ENCODE measurements at regions not wholly inside any gene's neighbourhood (a gene's known extent, or its start where the extent isn't known, plus 50 kb on each side); places are given as distances from the start of the nearest gene placed in this dataset.
"Not testable (repeated sequence)": the region's sequence is repeated elsewhere in the genome, so short reads cannot be mapped to it uniquely, and the experiment has no call there.

DNA sequence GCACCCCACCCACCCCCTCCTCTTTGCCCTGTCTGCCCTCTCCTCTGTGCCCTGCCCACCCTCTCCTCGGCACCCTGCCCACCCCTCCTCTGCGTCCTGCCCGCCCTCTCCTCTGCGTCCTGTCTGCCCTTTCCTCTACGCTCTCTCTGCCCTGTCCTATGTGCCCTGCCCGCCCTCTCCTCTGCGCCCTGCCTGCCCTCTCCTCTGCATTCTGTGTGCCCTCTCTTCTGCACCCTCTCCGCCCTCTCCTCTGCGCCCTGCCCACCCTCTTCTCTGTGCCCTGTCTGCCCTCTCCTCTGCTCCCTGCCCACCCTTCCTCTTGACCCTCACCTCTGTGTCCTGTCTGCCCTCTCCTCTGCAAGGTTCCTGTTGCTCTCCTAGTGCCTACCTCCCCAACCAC is 233.6 kb downstream of the SMAD2 start:
- no peak overlapping the region for H3K4me3 ChIP-seq (replicated peaks in 1 of 3; ENCODE audit: insufficient read depth in 1 of 3, low read depth in 1 of 3, low read length in 3 of 3)
- POLR2A ChIA-PET: no interaction called here
- dilution Hi-C loops (cut with MboI; ENCODE audit: extremely low pct_ligation_motif_present, low sequenced_read_pairs) (no loop called here), intact Hi-C loops (cut with micrococcal nuclease) (no loop called here)
- no TSS peak for BruUV-seq (replicated peaks)
- H3K4me1 ChIP-seq (ENCODE audit: control insufficient read depth, extremely low read depth, insufficient read depth, low read length): no peaks in the 10 kb centered on the region
- no peak for TF ChIP-seq JUN (IDR thresholded peaks at IDR 0.05; ENCODE audit: borderline replicate concordance, insufficient read depth, insufficient read length, low read depth)
- no peak for TF ChIP-seq GATA2 (IDR thresholded peaks at IDR 0.05; ENCODE audit: insufficient read depth, insufficient read length, low read depth, low read length)
- TF ChIP-seq EZH2 (IDR thresholded peaks at IDR 0.05; ENCODE audit: borderline replicate concordance, low read depth, low read length, severe bottlenecking): no peak
- TF ChIP-seq POLR2A (IDR thresholded peaks at IDR 0.05; ENCODE audit: low read depth, low read length): no peak
- CTCF ChIA-PET: no interaction called here
- no peak overlapping the region for H3K27ac ChIP-seq (ENCODE audit: insufficient read depth, low read depth, low read length)
- H3K9me3 ChIP-seq (replicated peaks; ENCODE audit: control insufficient read depth, insufficient read depth, low read length): no peaks in the 10 kb centered on the region
- no peaks in the 10 kb centered on the region for H3K79me2 ChIP-seq (ENCODE audit: control insufficient read depth, insufficient read depth, low read length)
- H3K36me3 ChIP-seq (ENCODE audit: control insufficient read depth in 2 of 2, extremely low read depth in 1 of 2, insufficient read depth in 2 of 2, low read length in 2 of 2): no peaks in the 10 kb centered on the region
- DNase-seq (ENCODE audit: low read depth, low spot score) (no peak), FAIRE-seq (no peak)
- no peak overlapping the region for H3K4me2 ChIP-seq (ENCODE audit: insufficient read depth, low read length)
- H3K9me1 ChIP-seq (replicated peaks; ENCODE audit: control insufficient read depth, extremely low read depth, insufficient read depth, low read length): no peaks in the 10 kb centered on the region
- no peak overlapping the region for H3K9ac ChIP-seq (replicated peaks; ENCODE audit: extremely low read depth, insufficient read depth, low read length)
- H2AFZ ChIP-seq (ENCODE audit: low read depth, low read length): no peak overlapping the region
- H3K27me3 ChIP-seq (ENCODE audit: control insufficient read depth in 2 of 2, insufficient read depth in 2 of 2, low read length in 2 of 2): no peaks in the 10 kb centered on the region
- H4K20me1 ChIP-seq (replicated peaks; ENCODE audit: control insufficient read depth, extremely low read depth, insufficient read depth, low read length): no peaks in the 10 kb centered on the region

DNA sequence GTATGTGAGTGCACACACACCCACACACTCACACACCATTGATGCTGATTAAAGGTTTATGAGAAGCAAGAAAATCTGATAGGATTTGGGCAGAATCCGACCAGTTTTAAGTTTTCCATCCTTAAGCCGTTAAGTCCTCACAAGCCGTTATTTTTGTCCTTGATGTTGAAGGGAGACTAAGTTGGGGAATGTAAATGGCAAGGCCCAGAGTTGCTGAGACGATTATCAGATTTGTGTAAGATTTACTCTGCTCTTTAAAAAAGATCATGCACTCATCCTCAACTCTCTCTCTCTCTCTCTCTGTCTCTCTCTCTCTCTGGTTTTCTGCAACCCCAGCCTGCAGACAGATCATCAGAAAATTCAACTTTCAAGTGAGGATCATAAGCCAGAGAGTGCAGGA is 238.8 kb downstream of the SMAD2 start:
- no peaks in the 10 kb centered on the region for H3K9me1 ChIP-seq (replicated peaks; ENCODE audit: control insufficient read depth, extremely low read depth, insufficient read depth, low read length)
- no peaks in the 10 kb centered on the region for H3K27me3 ChIP-seq (ENCODE audit: control insufficient read depth in 2 of 2, insufficient read depth in 2 of 2, low read length in 2 of 2)
- no peaks in the 10 kb centered on the region for H3K36me3 ChIP-seq (ENCODE audit: control insufficient read depth in 2 of 2, extremely low read depth in 1 of 2, insufficient read depth in 2 of 2, low read length in 2 of 2)
- H2AFZ ChIP-seq (ENCODE audit: low read depth, low read length): no peak overlapping the region
- FAIRE-seq: no peak
- TF ChIP-seq FOS (IDR thresholded peaks at IDR 0.05; ENCODE audit: borderline replicate concordance, insufficient read depth, low read length): no peak
- no peak for TF ChIP-seq EZH2 (IDR thresholded peaks at IDR 0.05; ENCODE audit: borderline replicate concordance, low read depth, low read length, severe bottlenecking)
- no peak for TF ChIP-seq MYC (IDR thresholded peaks at IDR 0.05; ENCODE audit: low read depth, low read length)
- TF ChIP-seq GATA2 (IDR thresholded peaks at IDR 0.05; ENCODE audit: insufficient read depth, insufficient read length, low read depth, low read length): no peak
- TF ChIP-seq, protein P1, sequence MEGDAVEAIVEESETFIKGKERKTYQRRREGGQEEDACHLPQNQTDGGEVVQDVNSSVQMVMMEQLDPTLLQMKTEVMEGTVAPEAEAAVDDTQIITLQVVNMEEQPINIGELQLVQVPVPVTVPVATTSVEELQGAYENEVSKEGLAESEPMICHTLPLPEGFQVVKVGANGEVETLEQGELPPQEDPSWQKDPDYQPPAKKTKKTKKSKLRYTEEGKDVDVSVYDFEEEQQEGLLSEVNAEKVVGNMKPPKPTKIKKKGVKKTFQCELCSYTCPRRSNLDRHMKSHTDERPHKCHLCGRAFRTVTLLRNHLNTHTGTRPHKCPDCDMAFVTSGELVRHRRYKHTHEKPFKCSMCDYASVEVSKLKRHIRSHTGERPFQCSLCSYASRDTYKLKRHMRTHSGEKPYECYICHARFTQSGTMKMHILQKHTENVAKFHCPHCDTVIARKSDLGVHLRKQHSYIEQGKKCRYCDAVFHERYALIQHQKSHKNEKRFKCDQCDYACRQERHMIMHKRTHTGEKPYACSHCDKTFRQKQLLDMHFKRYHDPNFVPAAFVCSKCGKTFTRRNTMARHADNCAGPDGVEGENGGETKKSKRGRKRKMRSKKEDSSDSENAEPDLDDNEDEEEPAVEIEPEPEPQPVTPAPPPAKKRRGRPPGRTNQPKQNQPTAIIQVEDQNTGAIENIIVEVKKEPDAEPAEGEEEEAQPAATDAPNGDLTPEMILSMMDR (IDR thresholded peaks at IDR 0.05; ENCODE audit: extremely low read depth in 1 of 2, insufficient read depth in 1 of 2, low read depth in 1 of 2, low read length in 2 of 2): no peak
- TF ChIP-seq, protein P2, sequence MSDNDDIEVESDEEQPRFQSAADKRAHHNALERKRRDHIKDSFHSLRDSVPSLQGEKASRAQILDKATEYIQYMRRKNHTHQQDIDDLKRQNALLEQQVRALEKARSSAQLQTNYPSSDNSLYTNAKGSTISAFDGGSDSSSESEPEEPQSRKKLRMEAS (IDR thresholded peaks at IDR 0.05; ENCODE audit: insufficient read depth, insufficient read length): no peak
- TF ChIP-seq POLR2AphosphoS5 (IDR thresholded peaks at IDR 0.05; ENCODE audit: insufficient read depth, low read depth, low read length): no peak
- TF ChIP-seq JUN (IDR thresholded peaks at IDR 0.05; ENCODE audit: borderline replicate concordance, insufficient read depth, insufficient read length, low read depth): no peak
- TF ChIP-seq POLR2A (IDR thresholded peaks at IDR 0.05; ENCODE audit: low read depth, low read length): no peak
- H3K4me1 ChIP-seq (ENCODE audit: control insufficient read depth, extremely low read depth, insufficient read depth, low read length): no peaks in the 10 kb centered on the region
- no peak for DNase-seq (ENCODE audit: low read depth, low spot score)
- no peak overlapping the region for H3K9ac ChIP-seq (replicated peaks; ENCODE audit: extremely low read depth, insufficient read depth, low read length)
- no peak overlapping the region for H3K27ac ChIP-seq (ENCODE audit: insufficient read depth, low read depth, low read length)
- no peak overlapping the region for H3K4me2 ChIP-seq (ENCODE audit: insufficient read depth, low read length)
- CTCF ChIA-PET: no interaction called here
- intact Hi-C loops (cut with micrococcal nuclease): no loop called here
- dilution Hi-C loops (cut with MboI; ENCODE audit: extremely low pct_ligation_motif_present, low sequenced_read_pairs): no loop called here
- H3K79me2 ChIP-seq (ENCODE audit: control insufficient read depth, insufficient read depth, low read length): no peaks in the 10 kb centered on the region
- POLR2A ChIA-PET: no interaction called here
- H3K9me3 ChIP-seq (replicated peaks; ENCODE audit: control insufficient read depth, insufficient read depth, low read length): no peaks in the 10 kb centered on the region
- H3K4me3 ChIP-seq (replicated peaks in 1 of 3; ENCODE audit: insufficient read depth in 1 of 3, low read depth in 1 of 3, low read length in 3 of 3): no peak overlapping the region
- H4K20me1 ChIP-seq (replicated peaks; ENCODE audit: control insufficient read depth, extremely low read depth, insufficient read depth, low read length): no peaks in the 10 kb centered on the region
- no TSS peak for BruUV-seq (replicated peaks)

DNA sequence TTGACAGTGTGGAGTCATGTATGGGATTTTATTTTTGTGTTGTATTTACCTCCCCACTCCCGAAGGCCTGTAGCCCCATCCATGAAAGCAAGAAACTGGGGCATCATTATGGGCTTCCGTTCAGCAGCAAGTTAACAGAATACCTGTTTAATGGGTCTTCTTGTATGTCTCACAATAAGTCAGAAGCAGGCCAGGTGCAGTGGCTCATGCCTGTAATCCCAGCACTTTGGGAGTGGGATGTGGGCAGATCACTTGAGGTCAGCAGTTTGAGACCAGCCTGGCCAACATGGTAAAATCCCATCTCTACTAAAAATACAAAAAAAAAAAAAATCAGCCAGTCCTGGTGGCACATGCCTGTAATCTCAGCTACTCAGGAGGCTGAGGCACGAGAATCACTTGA is 239.7 kb downstream of the SMAD2 start:
- BruUV-seq (replicated peaks); H4K20me1 ChIP-seq (replicated peaks; ENCODE audit: control insufficient read depth, extremely low read depth, insufficient read depth, low read length); H3K4me3 ChIP-seq (replicated peaks in 1 of 3; ENCODE audit: insufficient read depth in 1 of 3, low read depth in 1 of 3, low read length in 3 of 3); H3K79me2 ChIP-seq (ENCODE audit: control insufficient read depth, insufficient read depth, low read length); H3K9me1 ChIP-seq (replicated peaks; ENCODE audit: control insufficient read depth, extremely low read depth, insufficient read depth, low read length); H3K9ac ChIP-seq (replicated peaks; ENCODE audit: extremely low read depth, insufficient read depth, low read length); CTCF ChIA-PET; dilution Hi-C loops (cut with MboI; ENCODE audit: extremely low pct_ligation_motif_present, low sequenced_read_pairs); H3K4me2 ChIP-seq (ENCODE audit: insufficient read depth, low read length); intact Hi-C loops (cut with micrococcal nuclease); DNase-seq (ENCODE audit: low read depth, low spot score); H3K27me3 ChIP-seq (ENCODE audit: control insufficient read depth in 2 of 2, insufficient read depth in 2 of 2, low read length in 2 of 2); H3K36me3 ChIP-seq (ENCODE audit: control insufficient read depth in 2 of 2, extremely low read depth in 1 of 2, insufficient read depth in 2 of 2, low read length in 2 of 2); H2AFZ ChIP-seq (ENCODE audit: low read depth, low read length); FAIRE-seq; H3K27ac ChIP-seq (ENCODE audit: insufficient read depth, low read depth, low read length); H3K4me1 ChIP-seq (ENCODE audit: control insufficient read depth, extremely low read depth, insufficient read depth, low read length); H3K9me3 ChIP-seq (replicated peaks; ENCODE audit: control insufficient read depth, insufficient read depth, low read length); POLR2A ChIA-PET: not testable (repeated sequence)
